GM12878 (cell line): ENCODE measurements at regions not wholly inside any gene's neighbourhood (a gene's known extent, or its start where the extent isn't known, plus 50 kb on each side); places are given as distances from the start of the nearest gene placed in this dataset.

Experiments used
- ATAC-seq: fragments of 200-7000 bp; cut with Tn5 transposase; 3 replicates; pipeline ENCODE4 v1.9.1; 2020; ENCODE audit warnings: mild to moderate bottlenecking, moderate library complexity
- BruUV-seq: library from RNA; stranded (reverse); fragments of 400-500 nt; replicated peaks from 2 replicates; lab custom pipeline; 2021; lab: Mats Ljungman, UMichigan
- CTCF ChIA-PET: fragments of 300-600 bp; sonication (Branson Sonifier 250); formaldehyde crosslinking; extraction: SDS; loops from one replicate; lab custom pipeline; 2021; ENCODE audit warnings: inconsistent platforms; lab: Yijun Ruan, JAX
- POLR2A ChIA-PET: fragments of 350-600 bp; formaldehyde crosslinking; extraction: SDS; loops from one replicate; lab custom pipeline; 2021; ENCODE audit warnings: inconsistent platforms; lab: Charles Lee
- RAD21 ChIA-PET: fragments of 300-600 bp; sonication (Branson Sonifier 250); formaldehyde crosslinking; loops from one replicate; lab custom pipeline; 2023; ENCODE audit warnings: antibody characterized with exemption; ENCODE audit not compliant: unreplicated experiment; lab: Charles Lee
- SMC1A ChIA-PET: fragments of 300-600 bp; sonication (Branson Sonifier 250); formaldehyde crosslinking; loops from one replicate; lab custom pipeline; 2023; ENCODE audit not compliant: unreplicated experiment, uncharacterized antibody; lab: Charles Lee
- DNase-seq: peaks from one replicate; pipeline ENCODE4 v3.0.0-alpha.2; 2011; ENCODE audit warnings: low read depth, low spot score
- FAIRE-seq: peaks from 3 replicates; lab custom pipeline; 2011; peaks lifted over from hg19 to GRCh38; lab: Jason Lieb, UNC
- H2AFZ ChIP-seq: 2 replicates; pipeline ENCODE4 v1.6.0; 2011; ENCODE audit warnings: low read depth, low read length, control low read depth; ENCODE audit not compliant: control insufficient read depth
- H3K27ac ChIP-seq: 2 replicates; pipeline ENCODE4 v1.5.1; 2011; ENCODE audit warnings: control low read depth; ENCODE audit not compliant: control insufficient read depth, insufficient read depth
- H3K27me3 ChIP-seq, 2 experiments: replicated peaks in 1 of 2; 2 replicates each; pipeline versions ENCODE4 v1.6.0 to v1.6.1; 2011; ENCODE audit warnings: low read length in 1 of 2; ENCODE audit not compliant: control insufficient read depth in 2 of 2, insufficient read depth in 2 of 2
- H3K36me3 ChIP-seq, 2 experiments: 2 replicates each; pipeline ENCODE4 v1.5.1; 2011; ENCODE audit warnings: low read length in 1 of 2; ENCODE audit not compliant: control insufficient read depth in 2 of 2, insufficient read depth in 2 of 2
- H3K4me1 ChIP-seq: 2 replicates; pipeline ENCODE4 v1.6.1; 2011; ENCODE audit warnings: mild to moderate bottlenecking, low read length, moderate library complexity, mixed read lengths; ENCODE audit not compliant: control insufficient read depth, insufficient read depth
- H3K4me2 ChIP-seq: 2 replicates; pipeline ENCODE4 v1.6.0; 2011; ENCODE audit warnings: control low read depth; ENCODE audit not compliant: control insufficient read depth, insufficient read depth
- H3K4me3 ChIP-seq: fragments of 200-600 bp; sonication (generic); 2 replicates; pipeline ENCODE4 v1.5.1; 2016
- H3K79me2 ChIP-seq: 2 replicates; pipeline ENCODE4 v1.6.0; 2011; ENCODE audit warnings: low read length; ENCODE audit not compliant: control insufficient read depth, insufficient read depth
- H3K9ac ChIP-seq: 2 replicates; pipeline ENCODE4 v1.8.0; 2011; ENCODE audit warnings: low read length, control low read depth, mixed read lengths; ENCODE audit not compliant: control insufficient read depth, insufficient read depth
- H3K9me3 ChIP-seq: replicated peaks from 3 replicates; pipeline ENCODE4 v1.5.1; 2011; ENCODE audit warnings: mild to moderate bottlenecking, low read length; ENCODE audit not compliant: control insufficient read depth, insufficient read depth
- H4K20me1 ChIP-seq: 2 replicates; pipeline ENCODE4 v1.6.0; 2011; ENCODE audit not compliant: control insufficient read depth, insufficient read depth
- BACH1 ChIP-seq: fragments of 450-650 bp; IDR thresholded peaks from 2 replicates; pipeline ENCODE4 v1.6.1; 2017; ENCODE audit warnings: mild to moderate bottlenecking, borderline replicate concordance
- HCFC1 ChIP-seq: fragments of 150-350 bp; IDR thresholded peaks from 2 replicates; pipeline ENCODE4 v1.6.1; 2014; ENCODE audit warnings: low read length
- POLR2AphosphoS5 ChIP-seq: IDR thresholded peaks from 2 replicates; pipeline ENCODE4 v1.6.1; 2011; ENCODE audit warnings: mild to moderate bottlenecking, low read length, inconsistent platforms
- TARDBP ChIP-seq: IDR thresholded peaks from 2 replicates; pipeline ENCODE4 v1.6.1; 2016; ENCODE audit warnings: borderline replicate concordance
- ZBTB11 ChIP-seq: fragments of 450-650 bp; formaldehyde crosslinking; IDR thresholded peaks from 2 replicates; pipeline ENCODE4 v1.5.0; 2022; ENCODE audit warnings: mild to moderate bottlenecking, missing genetic modification characterization
- ZBTB4 ChIP-seq: fragments of 450-650 bp; formaldehyde crosslinking; IDR thresholded peaks from 2 replicates; pipeline ENCODE4 v1.4.0; 2022; ENCODE audit warnings: mild to moderate bottlenecking, moderate library complexity
- ZNF592 ChIP-seq: fragments of 450-650 bp; IDR thresholded peaks from 2 replicates; pipeline ENCODE4 v1.6.1; 2017; ENCODE audit warnings: mild to moderate bottlenecking, moderate library complexity
- WGBS: methylation state at CpG from one replicate; pipeline ENCODE4 v1.1.6; 2016; ENCODE audit warnings: low lambda C conversion rate; ENCODE audit not compliant: insufficient replicate concordance, insufficient coverage; ENCODE audit errors: missing lambda C conversion rate; 5-methylcytosine and 5-hydroxymethylcytosine counted together
- in situ Hi-C: fragments of 300-500 bp; cut with MboI; formaldehyde crosslinking; loops from 9 replicates; pipeline ENCODE4 v1.14.3; 2018; ENCODE audit warnings: mixed read lengths
- intact Hi-C: fragments of 100-400 bp; cut with micrococcal nuclease; formaldehyde crosslinking; loops from one replicate; pipeline ENCODE4 v1.14.2; 2022; ENCODE audit not compliant: unreplicated experiment
- TF ChIP-seq, protein P1 (sequence below): fragments of 450-650 bp; IDR thresholded peaks from 2 replicates; pipeline ENCODE4 v1.6.1; 2018; ENCODE audit warnings: mild to moderate bottlenecking, low read depth, moderate library complexity; ENCODE audit not compliant: partially characterized antibody

DNA sequence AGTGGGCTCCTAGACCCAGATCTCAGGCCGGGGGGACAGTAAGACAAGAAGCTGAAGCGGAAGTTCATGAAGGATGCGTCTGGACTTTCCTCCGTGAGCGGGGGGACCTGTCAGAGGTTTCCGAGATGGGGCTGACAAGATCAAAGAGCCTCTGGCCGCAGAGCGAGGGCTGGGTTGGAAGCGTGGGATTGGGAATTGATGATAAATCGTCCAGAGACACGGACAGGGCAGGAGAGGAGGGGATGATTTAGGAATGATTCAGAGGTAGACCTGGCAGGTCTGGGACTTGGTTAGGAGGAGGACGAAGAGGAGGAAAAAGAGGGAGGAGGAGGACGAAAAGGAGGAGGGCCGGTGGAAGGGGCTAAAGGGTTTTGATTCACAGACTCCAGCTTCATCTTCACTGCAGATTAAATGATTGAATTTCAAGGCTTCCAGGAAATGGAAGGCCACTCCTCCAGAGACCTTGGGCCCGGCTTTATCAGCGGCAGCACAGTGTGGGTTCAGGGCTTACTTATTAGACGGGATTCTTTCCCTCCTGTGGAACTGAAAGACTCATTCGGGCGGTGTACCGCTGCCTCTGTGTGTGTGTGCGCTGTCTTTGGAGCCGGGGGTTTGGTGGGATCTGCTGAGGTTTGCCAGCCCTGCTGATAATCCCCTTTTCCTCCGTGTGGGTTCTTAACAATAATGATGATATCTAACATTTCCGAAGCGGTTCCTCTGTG lies 85.7 kb upstream of the SLC45A1 start (continued):
- no peak for TF ChIP-seq ZBTB11 (CRISPR knock-in tag)
- no peak for TF ChIP-seq ZBTB4 (CRISPR knock-in tag)
- no peak for TF ChIP-seq HCFC1
- TF ChIP-seq, all 136 proteins: peak for 0

- 58% methylated on average over 7 of the region's 7 CpGs for WGBS
- BruUV-seq, result no TSS peak
- no peak for DNase-seq
- Histone ChIP-seq H3K4me2 (no peak overlapping the region), H3K27ac (no peak overlapping the region), H2AFZ (no peak overlapping the region), H3K4me1 (peaks cover under 1% of the 10 kb centered on the region), H3K9me3 (no peaks in the 10 kb centered on the region; the same call in 2 of the 3 replicates), H3K27me3 (no peaks in the 10 kb centered on the region), H3K79me2 (no peaks in the 10 kb centered on the region), H3K36me3 (no peaks in the 10 kb centered on the region), H4K20me1 (no peaks in the 10 kb centered on the region), H3K9ac (no peak overlapping the region), H3K4me3 (no peak overlapping the region)
- RAD21 ChIA-PET, result no interaction called here
- in situ Hi-C loops (no loop called here), intact Hi-C loops (no loop called here)
- CTCF ChIA-PET, result interaction anchor here (0.6 kb wide), 1 partner anchor 158 kb away, joined by 4 read pairs; no protein-coding TSS in a partner anchor
- FAIRE-seq, result no peak
- SMC1A ChIA-PET, result no interaction called here
- POLR2A ChIA-PET, result no interaction called here
- no peak for ATAC-seq
- TF ChIP-seq BACH1 (no peak), TARDBP (no peak), ZNF592 (no peak), POLR2AphosphoS5 (no peak)
- TF ChIP-seq, protein P1, sequence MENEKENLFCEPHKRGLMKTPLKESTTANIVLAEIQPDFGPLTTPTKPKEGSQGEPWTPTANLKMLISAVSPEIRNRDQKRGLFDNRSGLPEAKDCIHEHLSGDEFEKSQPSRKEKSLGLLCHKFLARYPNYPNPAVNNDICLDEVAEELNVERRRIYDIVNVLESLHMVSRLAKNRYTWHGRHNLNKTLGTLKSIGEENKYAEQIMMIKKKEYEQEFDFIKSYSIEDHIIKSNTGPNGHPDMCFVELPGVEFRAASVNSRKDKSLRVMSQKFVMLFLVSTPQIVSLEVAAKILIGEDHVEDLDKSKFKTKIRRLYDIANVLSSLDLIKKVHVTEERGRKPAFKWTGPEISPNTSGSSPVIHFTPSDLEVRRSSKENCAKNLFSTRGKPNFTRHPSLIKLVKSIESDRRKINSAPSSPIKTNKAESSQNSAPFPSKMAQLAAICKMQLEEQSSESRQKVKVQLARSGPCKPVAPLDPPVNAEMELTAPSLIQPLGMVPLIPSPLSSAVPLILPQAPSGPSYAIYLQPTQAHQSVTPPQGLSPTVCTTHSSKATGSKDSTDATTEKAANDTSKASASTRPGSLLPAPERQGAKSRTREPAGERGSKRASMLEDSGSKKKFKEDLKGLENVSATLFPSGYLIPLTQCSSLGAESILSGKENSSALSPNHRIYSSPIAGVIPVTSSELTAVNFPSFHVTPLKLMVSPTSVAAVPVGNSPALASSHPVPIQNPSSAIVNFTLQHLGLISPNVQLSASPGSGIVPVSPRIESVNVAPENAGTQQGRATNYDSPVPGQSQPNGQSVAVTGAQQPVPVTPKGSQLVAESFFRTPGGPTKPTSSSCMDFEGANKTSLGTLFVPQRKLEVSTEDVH, result no peak
Measured at GRCh38 chr1:8230292-8230621, 87.7 kb upstream of the SLC45A1 start.
